Astrocyte (in vitro differentiated cells and primary cell): ENCODE measurements at regions not wholly inside any gene's neighbourhood (a gene's known extent, or its start where the extent isn't known, plus 50 kb on each side); places are given as distances from the start of the nearest gene placed in this dataset.
A peak's percentile ranks its signal among the peaks of the same experiment; 100 is the strongest.
"Not testable (repeated sequence)": the region's sequence is repeated elsewhere in the genome, so short reads cannot be mapped to it uniquely, and the experiment has no call there.

Experiments
- DNase-seq: peaks from one replicate; pipeline ENCODE4 v3.0.0-alpha.2; 2010; ENCODE audit warnings: low read depth
- FAIRE-seq: peaks from 2 replicates; lab custom pipeline; 2011; peaks lifted over from hg19 to GRCh38; lab: Jason Lieb, UNC
- H2AFZ ChIP-seq: 2 replicates; pipeline ENCODE4 v1.6.0; 2012; ENCODE audit warnings: low read depth, low read length, inconsistent platforms
- H3K27ac ChIP-seq: 2 replicates; pipeline ENCODE4 v1.5.1; 2011; ENCODE audit warnings: low read depth, low read length, inconsistent platforms
- H3K27me3 ChIP-seq: 2 replicates; pipeline ENCODE4 v1.6.0; 2011; ENCODE audit warnings: low read length, inconsistent platforms; ENCODE audit not compliant: insufficient read depth
- H3K36me3 ChIP-seq: 2 replicates; pipeline ENCODE4 v1.5.1; 2011; ENCODE audit warnings: low read length, inconsistent platforms; ENCODE audit not compliant: insufficient read depth
- H3K4me1 ChIP-seq: 2 replicates; pipeline ENCODE4 v1.5.1; 2011; ENCODE audit warnings: low read length, inconsistent platforms; ENCODE audit not compliant: insufficient read depth
- H3K4me2 ChIP-seq: 2 replicates; pipeline ENCODE4 v1.6.0; 2012; ENCODE audit warnings: low read length, inconsistent platforms
- H3K4me3 ChIP-seq: 2 replicates; pipeline ENCODE4 v1.5.1; 2011; ENCODE audit warnings: low read depth, mild to moderate bottlenecking, low read length, inconsistent platforms; ENCODE audit not compliant: insufficient read depth
- H3K79me2 ChIP-seq: 2 replicates; pipeline ENCODE4 v1.6.0; 2012; ENCODE audit warnings: mild to moderate bottlenecking, low read length, inconsistent platforms; ENCODE audit not compliant: insufficient read depth
- H3K9ac ChIP-seq: 2 replicates; pipeline ENCODE4 v1.6.0; 2012; ENCODE audit warnings: mild to moderate bottlenecking, low read length, inconsistent platforms
- H3K9me3 ChIP-seq: 2 replicates; pipeline ENCODE4 v1.5.1; 2012; ENCODE audit warnings: low read depth, mild to moderate bottlenecking, low read length, inconsistent platforms; ENCODE audit not compliant: insufficient read depth
- H4K20me1 ChIP-seq: 2 replicates; pipeline ENCODE4 v1.6.0; 2012; ENCODE audit warnings: low read length, inconsistent platforms; ENCODE audit not compliant: insufficient read depth
- H3K27ac Mint-ChIP-seq: one replicate; pipeline ENCODE4 v1.8.0; 2021; ENCODE audit warnings: mild to moderate bottlenecking, mixed read lengths; ENCODE audit not compliant: unreplicated experiment
- H3K27me3 Mint-ChIP-seq: one replicate; pipeline ENCODE4 v1.8.0; 2021; ENCODE audit warnings: low read depth, mixed read lengths; ENCODE audit not compliant: unreplicated experiment
- H3K36me3 Mint-ChIP-seq: one replicate; pipeline ENCODE4 v1.8.0; 2021; ENCODE audit warnings: low read depth, mixed read lengths; ENCODE audit not compliant: unreplicated experiment
- H3K4me1 Mint-ChIP-seq: one replicate; pipeline ENCODE4 v1.8.0; 2021; ENCODE audit warnings: low read depth, mixed read lengths; ENCODE audit not compliant: unreplicated experiment
- H3K4me3 Mint-ChIP-seq: one replicate; pipeline ENCODE4 v1.8.0; 2021; ENCODE audit warnings: mild to moderate bottlenecking, moderate library complexity, mixed read lengths; ENCODE audit not compliant: unreplicated experiment
- H3K9me3 Mint-ChIP-seq: one replicate; pipeline ENCODE4 v1.8.0; 2021; ENCODE audit warnings: mild to moderate bottlenecking, mixed read lengths; ENCODE audit not compliant: unreplicated experiment
- CTCF ChIP-seq: IDR thresholded peaks from 2 replicates; pipeline ENCODE4 v1.5.1; 2011; ENCODE audit warnings: low read depth, mild to moderate bottlenecking, inconsistent platforms, low read length, moderate library complexity; ENCODE audit not compliant: insufficient read depth
- EZH2 ChIP-seq: IDR thresholded peaks from 2 replicates; pipeline ENCODE4 v1.6.1; 2012; ENCODE audit warnings: mild to moderate bottlenecking, low read length, inconsistent platforms; ENCODE audit not compliant: insufficient read depth

DNA sequence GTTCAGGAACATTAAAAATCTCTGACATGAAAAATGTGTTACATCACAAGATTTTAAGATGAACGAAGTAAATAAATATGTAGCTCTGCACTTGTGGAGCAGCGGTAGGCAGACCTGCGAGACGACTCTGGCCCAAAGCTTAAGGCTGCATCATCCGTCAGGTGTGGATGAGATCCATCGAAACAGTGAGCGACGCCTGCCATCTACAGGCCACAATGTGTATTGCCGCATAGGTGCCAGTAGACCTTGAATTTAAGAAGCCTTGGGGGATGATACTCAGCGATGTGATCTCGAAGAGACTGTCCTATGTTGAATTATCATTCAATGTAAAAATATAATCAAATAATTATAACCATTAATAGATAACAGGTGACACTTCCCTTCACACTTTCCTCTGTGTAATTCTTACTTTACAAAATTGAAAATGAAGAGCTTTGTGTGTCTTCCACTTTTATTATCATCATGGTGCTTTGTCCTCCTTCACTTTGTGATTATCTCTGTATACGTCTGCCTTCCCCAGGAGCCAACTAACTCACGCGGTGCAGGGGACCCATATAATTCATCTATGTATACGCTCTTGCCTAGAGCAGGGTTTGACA is 851.0 kb downstream of the RAB28 start:
- DNase-seq, result peak; percentile 25

GRCh38 chr4:12615822-12616221 is 868.3 kb downstream of the RAB28 start:
- Histone ChIP-seq H4K20me1 (no peaks in the 10 kb centered on the region), H3K4me3 (no peak overlapping the region), H3K36me3 (no peaks in the 10 kb centered on the region), H2AFZ (no peak overlapping the region), H3K9ac (no peak overlapping the region), H3K79me2 (no peaks in the 10 kb centered on the region), H3K27ac (no peak overlapping the region), H3K27me3 (no peaks in the 10 kb centered on the region), H3K4me2 (no peak overlapping the region), H3K9me3 (peaks cover 3% of the 10 kb centered on the region), H3K4me1 (no peaks in the 10 kb centered on the region)
- FAIRE-seq (no peak), DNase-seq (no peak)
- H3K27me3 Mint-ChIP-seq, result no peaks in the 10 kb centered on the region
- no peak for TF ChIP-seq EZH2
- no peak for TF ChIP-seq CTCF
- H3K4me3 Mint-ChIP-seq, result no peak overlapping the region
- H3K36me3 Mint-ChIP-seq, result no peaks in the 10 kb centered on the region
- peaks cover 18% of the 10 kb centered on the region for H3K4me1 Mint-ChIP-seq
- H3K27ac Mint-ChIP-seq, result no peak overlapping the region
- H3K9me3 Mint-ChIP-seq, result peaks cover 4% of the 10 kb centered on the region

More for the DNA sequence above, 851.0 kb downstream of the RAB28 start:
- H3K36me3 ChIP-seq, result no peaks in the 10 kb centered on the region
- H3K4me2 ChIP-seq, result no peak overlapping the region
- Mint-ChIP-seq H3K9me3 (peaks cover 6% of the 10 kb centered on the region), H3K4me3 (no peak overlapping the region), H3K36me3 (no peaks in the 10 kb centered on the region), H3K27me3 (peaks cover 4% of the 10 kb centered on the region), H3K4me1 (peaks cover 3% of the 10 kb centered on the region), H3K27ac (no peak overlapping the region)
- H4K20me1 ChIP-seq, result no peaks in the 10 kb centered on the region
- TF ChIP-seq EZH2, result no peak
- peak; percentile 90 for TF ChIP-seq CTCF
- H3K27me3 ChIP-seq, result no peaks in the 10 kb centered on the region
- no peak for FAIRE-seq
- no peak overlapping the region for H3K4me3 ChIP-seq
- no peaks in the 10 kb centered on the region for H3K4me1 ChIP-seq
- H3K27ac ChIP-seq, result no peak overlapping the region
- H3K9ac ChIP-seq, result no peak overlapping the region
- no peak overlapping the region for H2AFZ ChIP-seq
- H3K9me3 ChIP-seq, result no peaks in the 10 kb centered on the region
- no peaks in the 10 kb centered on the region for H3K79me2 ChIP-seq

DNA sequence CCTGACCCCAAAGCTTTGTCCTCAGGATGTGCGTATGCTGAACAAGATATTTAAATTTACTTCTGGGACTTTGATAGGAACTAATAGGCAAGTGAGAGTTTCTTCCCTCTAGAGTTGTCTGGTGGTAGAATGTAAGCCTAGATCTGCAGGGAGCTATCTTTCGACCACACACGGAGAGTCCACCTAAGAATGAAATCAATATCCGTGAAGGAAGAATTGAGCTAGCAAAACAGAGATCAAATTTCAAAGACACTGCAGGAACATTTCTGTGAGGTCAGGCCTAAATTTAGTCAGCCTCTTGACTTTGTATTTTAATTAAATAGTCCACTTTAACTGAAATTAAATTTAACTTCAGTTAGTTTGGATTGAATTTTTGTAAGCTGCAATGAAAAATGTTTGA is 871.3 kb downstream of the RAB28 start:
- Histone ChIP-seq H3K79me2 (no peaks in the 10 kb centered on the region), H3K27me3 (no peaks in the 10 kb centered on the region), H3K9ac (no peak overlapping the region), H3K9me3 (peaks cover 3% of the 10 kb centered on the region), H3K36me3 (no peaks in the 10 kb centered on the region), H3K27ac (no peak overlapping the region), H3K4me2 (no peak overlapping the region), H3K4me1 (no peaks in the 10 kb centered on the region), H2AFZ (no peak overlapping the region), H4K20me1 (no peaks in the 10 kb centered on the region), H3K4me3 (no peak overlapping the region)
- H3K4me1 Mint-ChIP-seq, result peaks cover 17% of the 10 kb centered on the region
- peaks cover 4% of the 10 kb centered on the region for H3K9me3 Mint-ChIP-seq
- no peaks in the 10 kb centered on the region for H3K27me3 Mint-ChIP-seq
- H3K36me3 Mint-ChIP-seq, result no peaks in the 10 kb centered on the region
- H3K27ac Mint-ChIP-seq, result no peak overlapping the region
- TF ChIP-seq CTCF (no peak), EZH2 (no peak)
- no peak overlapping the region for H3K4me3 Mint-ChIP-seq
- FAIRE-seq (no peak), DNase-seq (no peak)

DNA sequence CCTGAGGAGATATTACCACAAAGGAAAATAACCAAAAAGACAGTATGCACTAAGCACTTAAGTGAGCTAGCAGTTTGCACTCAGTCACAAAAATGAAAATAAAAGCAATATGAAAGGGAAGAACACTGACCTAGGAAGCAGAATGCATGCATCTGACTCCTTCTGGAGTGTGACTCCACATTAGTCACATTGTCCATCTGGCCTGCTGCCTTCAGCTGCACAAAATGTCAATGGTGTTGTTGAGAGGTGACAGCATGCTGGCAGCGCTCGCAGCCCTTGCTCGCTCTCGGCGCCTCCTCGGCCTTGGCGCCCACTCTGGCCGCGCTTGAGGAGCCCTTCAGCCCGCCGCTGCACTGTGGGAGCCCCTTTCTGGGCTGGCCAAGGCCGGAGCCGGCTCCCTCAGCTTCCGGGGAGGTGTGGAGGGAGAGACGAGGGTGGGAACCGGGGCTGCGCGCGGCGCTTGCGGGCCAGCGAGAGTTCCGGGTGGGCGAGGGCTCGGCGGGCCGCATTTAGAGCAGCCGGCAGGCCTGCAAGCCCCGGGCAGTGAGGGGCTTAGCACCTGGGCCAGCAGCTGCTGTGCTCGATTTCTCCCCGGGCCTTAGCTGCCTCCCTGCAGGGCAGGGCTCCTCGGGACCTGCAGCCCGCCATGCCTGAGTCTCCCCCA is 874.8 kb downstream of the RAB28 start:
- H3K36me3 Mint-ChIP-seq, H3K79me2 ChIP-seq, H3K4me1 Mint-ChIP-seq, H2AFZ ChIP-seq, H3K9me3 ChIP-seq, H3K9me3 Mint-ChIP-seq, H3K4me1 ChIP-seq, H3K4me3 Mint-ChIP-seq, H3K4me2 ChIP-seq, H3K27me3 Mint-ChIP-seq, H3K9ac ChIP-seq, H3K27ac ChIP-seq, H3K27me3 ChIP-seq, H4K20me1 ChIP-seq, H3K27ac Mint-ChIP-seq, H3K36me3 ChIP-seq, FAIRE-seq, DNase-seq, H3K4me3 ChIP-seq: not testable (repeated sequence)
